Stomach (tissue), 8 donors: ENCODE measurements at regions not wholly inside any gene's neighbourhood (a gene's known extent, or its start where the extent isn't known, plus 50 kb on each side); places are given as distances from the start of the nearest gene placed in this dataset.

ENCODE experiments used
- DNase-seq, 2 donors: peaks; one replicate each; pipeline versions ENCODE4 v3.0.0 to v3.0.0-alpha.2; 2013 to 2019
- H3K27ac ChIP-seq, 5 donors: fragments of 200-600 bp in 4 of 5; sonication (generic) in 4 of 5; one replicate each; pipeline ENCODE4 v1.5.1; 2013 to 2019; ENCODE audit warnings: mild to moderate bottlenecking in 1 of 5, moderate library complexity in 1 of 5
- H3K27me3 ChIP-seq, 3 donors: fragments of 200-600 bp; sonication (generic); one replicate each; pipeline ENCODE4 v1.5.1; 2017 to 2019; ENCODE audit warnings: mixed run types in 1 of 3
- H3K36me3 ChIP-seq, 4 donors: fragments of 200-600 bp; sonication (generic); 1 replicate in 3 of 4; 2 replicates in 1 of 4; pipeline ENCODE4 v1.5.1; 2016 to 2019
- H3K4me1 ChIP-seq, 4 donors: fragments of 200-600 bp; sonication (generic); one replicate each; pipeline ENCODE4 v1.5.1; 2016 to 2019
- H3K4me3 ChIP-seq, 4 donors: fragments of 200-600 bp; sonication (generic) in 3 of 4; one replicate each; pipeline ENCODE4 v1.5.1; 2016 to 2019; ENCODE audit warnings: mild to moderate bottlenecking in 1 of 4
- H3K9me3 ChIP-seq, 4 donors: fragments of 200-600 bp; sonication (generic); one replicate each; pipeline ENCODE4 v1.5.1; 2016 to 2019
- EP300 ChIP-seq: sonication (generic); formaldehyde crosslinking; IDR thresholded peaks from one replicate; pipeline ENCODE4 v1.6.1; 2017; ENCODE audit warnings: antibody characterized with exemption
- POLR2A ChIP-seq, 4 donors: fragments of 450-650 bp; IDR thresholded peaks; one replicate each; pipeline ENCODE4 v1.6.1; 2016; ENCODE audit warnings: antibody characterized with exemption in 4 of 4, control low read depth in 2 of 4, mild to moderate bottlenecking in 1 of 4, moderate library complexity in 1 of 4
- POLR2AphosphoS5 ChIP-seq, 3 donors: sonication (generic); formaldehyde crosslinking; IDR thresholded peaks; one replicate each; pipeline ENCODE4 v1.6.1; 2016; ENCODE audit warnings: antibody characterized with exemption in 3 of 3
- WGBS, 5 donors: extraction: QIAGEN DNeasy Blood & Tissue Kit in 3 of 5; methylation state at CpG; one replicate each; pipeline versions ENCODE4 v1.1.5 to v1.1.7; 2013 to 2018; 5-methylcytosine and 5-hydroxymethylcytosine counted together
- intact Hi-C: fragments of 100-400 bp; cut with DNase I; formaldehyde crosslinking; loops from one replicate; pipeline ENCODE4 v1.15.1; 2023; ENCODE audit warnings: low total_unique reads
- TF ChIP-seq, protein P1 (sequence below), 7 experiments: fragments of 450-650 bp in 4 of 7; fragments of 200-600 bp in 3 of 7; sonication (generic) in 3 of 7; IDR thresholded peaks; one replicate each; pipeline ENCODE4 v1.5.1; 2016 to 2019; ENCODE audit warnings: antibody characterized with exemption in 7 of 7, control low read depth in 2 of 7, mild to moderate bottlenecking in 1 of 7
- donor health status: healthy with polysubstance abuse.
- donor health status: Bipolar disorder and iron deficiency.
- donor health status: healthy.

DNA sequence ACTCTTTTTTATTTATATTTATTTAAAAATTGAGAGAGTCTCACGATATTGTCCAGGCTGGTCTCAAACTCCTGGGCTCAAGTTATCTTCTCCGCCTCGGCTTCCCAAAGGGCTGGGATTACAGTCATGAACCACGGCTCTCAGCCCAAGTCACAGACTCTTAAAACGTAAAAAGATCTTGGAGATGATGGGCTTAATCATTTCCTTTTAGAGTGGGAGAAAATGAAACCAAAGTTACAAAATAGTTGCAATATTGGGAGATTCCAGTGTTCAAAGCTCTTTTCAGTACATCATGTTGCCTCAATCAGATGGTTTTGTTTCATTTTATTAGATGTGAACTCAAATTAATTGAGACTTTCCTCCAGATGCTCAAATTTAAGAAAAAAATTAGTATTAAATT, 151.4 kb upstream of the XPO1 start:
- 74 to 81% (median 79%) methylated on average over 5 of the region's 5 CpGs for whole genome bisulfite sequencing, 5 donors
- H3K36me3 ChIP-seq: no peaks in the 10 kb centered on the region
- no peak overlapping the region for H3K4me3 ChIP-seq
- intact Hi-C loops: no loop called here
- DNase-seq: no peak
- TF ChIP-seq POLR2AphosphoS5 (IDR thresholded peaks at IDR 0.05): no peak
- TF ChIP-seq POLR2A (IDR thresholded peaks at IDR 0.05): no peak
- TF ChIP-seq EP300: no peak
- TF ChIP-seq, protein P1, sequence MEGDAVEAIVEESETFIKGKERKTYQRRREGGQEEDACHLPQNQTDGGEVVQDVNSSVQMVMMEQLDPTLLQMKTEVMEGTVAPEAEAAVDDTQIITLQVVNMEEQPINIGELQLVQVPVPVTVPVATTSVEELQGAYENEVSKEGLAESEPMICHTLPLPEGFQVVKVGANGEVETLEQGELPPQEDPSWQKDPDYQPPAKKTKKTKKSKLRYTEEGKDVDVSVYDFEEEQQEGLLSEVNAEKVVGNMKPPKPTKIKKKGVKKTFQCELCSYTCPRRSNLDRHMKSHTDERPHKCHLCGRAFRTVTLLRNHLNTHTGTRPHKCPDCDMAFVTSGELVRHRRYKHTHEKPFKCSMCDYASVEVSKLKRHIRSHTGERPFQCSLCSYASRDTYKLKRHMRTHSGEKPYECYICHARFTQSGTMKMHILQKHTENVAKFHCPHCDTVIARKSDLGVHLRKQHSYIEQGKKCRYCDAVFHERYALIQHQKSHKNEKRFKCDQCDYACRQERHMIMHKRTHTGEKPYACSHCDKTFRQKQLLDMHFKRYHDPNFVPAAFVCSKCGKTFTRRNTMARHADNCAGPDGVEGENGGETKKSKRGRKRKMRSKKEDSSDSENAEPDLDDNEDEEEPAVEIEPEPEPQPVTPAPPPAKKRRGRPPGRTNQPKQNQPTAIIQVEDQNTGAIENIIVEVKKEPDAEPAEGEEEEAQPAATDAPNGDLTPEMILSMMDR (IDR thresholded peaks at IDR 0.05): no peak
- no peaks in the 10 kb centered on the region for H3K27me3 ChIP-seq
- H3K9me3 ChIP-seq: no peaks in the 10 kb centered on the region
- H3K4me1 ChIP-seq: peaks cover 6 to 9% (median 7%) of the 10 kb centered on the region in 4 donors
- H3K27ac ChIP-seq: peak overlapping the region in 1 of 5 donors; percentile 45

DNA sequence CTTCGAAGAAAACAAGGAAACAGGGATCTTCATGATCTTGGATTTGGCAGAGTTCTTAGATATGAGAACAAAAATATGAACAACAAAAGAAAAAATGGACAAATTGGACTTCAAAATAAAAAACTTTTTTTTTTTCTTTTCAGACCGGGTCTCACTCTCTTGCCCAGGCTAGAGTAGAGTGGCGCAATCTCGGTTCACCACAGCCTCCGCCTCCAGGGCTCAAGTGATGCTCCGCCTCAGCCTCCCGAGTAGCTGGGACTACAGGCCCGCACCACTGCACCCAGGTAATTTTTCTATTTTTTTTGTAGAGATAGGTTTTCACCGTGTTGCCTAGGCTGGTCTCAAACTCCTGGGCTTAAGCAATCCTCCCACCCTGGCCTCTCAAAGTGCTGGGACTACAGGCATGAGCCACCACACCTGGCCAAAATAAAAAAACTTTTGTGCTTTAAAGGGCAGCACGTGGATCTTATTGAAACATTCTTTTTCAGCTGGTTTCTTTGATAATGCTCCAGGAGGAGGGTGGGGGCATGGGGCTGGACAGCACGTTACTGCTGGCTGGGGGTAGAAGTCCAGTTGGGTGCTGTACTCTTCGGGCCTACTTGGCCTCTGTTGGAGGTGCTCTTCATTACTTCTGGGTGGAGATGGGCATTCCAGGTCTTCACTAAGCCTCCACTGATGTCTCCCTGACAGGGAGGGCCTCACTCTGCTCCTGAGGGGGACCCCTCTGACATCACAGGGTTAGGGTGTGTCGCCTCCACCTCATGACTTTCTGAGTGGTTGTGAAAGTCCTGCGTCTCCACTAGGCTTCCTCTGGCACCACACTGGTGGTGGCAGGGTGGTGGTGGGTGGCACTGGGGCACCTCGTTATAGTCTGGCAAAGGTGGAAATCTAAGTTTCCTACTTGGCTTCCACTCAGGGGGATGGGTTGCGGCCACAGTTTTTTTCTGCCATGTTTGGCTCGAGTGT, 150.5 kb upstream of the XPO1 start:
- DNase-seq: no peak
- 90 to 91% (median 91%) methylated on average over 17 of the region's 17 CpGs for WGBS, 5 donors
- H3K27me3 ChIP-seq: no peaks in the 10 kb centered on the region
- intact Hi-C loops: no loop called here
- H3K9me3 ChIP-seq: no peaks in the 10 kb centered on the region
- H3K27ac ChIP-seq: no peak overlapping the region
- no peaks in the 10 kb centered on the region for H3K36me3 ChIP-seq
- peaks cover 0 to 1% (median 0%) of the 10 kb centered on the region in 4 donors for H3K4me1 ChIP-seq
- no peak overlapping the region for H3K4me3 ChIP-seq
- TF ChIP-seq, protein P1 (IDR thresholded peaks at IDR 0.05): no peak
- no peak for TF ChIP-seq EP300
- no peak for TF ChIP-seq POLR2AphosphoS5 (IDR thresholded peaks at IDR 0.05)
- TF ChIP-seq POLR2A (IDR thresholded peaks at IDR 0.05): no peak

DNA sequence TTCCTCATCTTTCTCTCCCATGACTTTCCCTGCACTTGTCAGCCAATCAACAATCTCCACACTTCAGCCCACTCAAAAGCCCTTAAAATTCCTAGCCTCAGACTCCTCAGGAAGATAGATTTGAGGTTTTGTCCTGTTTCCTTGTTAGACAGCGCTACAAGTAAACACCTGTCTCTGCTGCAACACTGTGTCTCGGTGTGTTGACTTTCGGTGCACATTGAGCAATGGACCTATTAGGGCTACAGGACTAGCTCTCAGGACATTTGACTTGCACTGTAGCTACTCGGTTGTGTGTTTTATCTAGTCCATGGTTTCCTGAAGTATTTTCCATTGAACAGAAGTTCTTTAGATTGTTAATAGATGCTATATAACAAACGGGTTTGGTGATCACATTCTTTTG, 140.9 kb upstream of the XPO1 start:
- TF ChIP-seq EP300: no peak
- TF ChIP-seq, protein P1 (IDR thresholded peaks at IDR 0.05): no peak
- TF ChIP-seq POLR2A (IDR thresholded peaks at IDR 0.05): no peak
- TF ChIP-seq POLR2AphosphoS5 (IDR thresholded peaks at IDR 0.05): no peak
- no peak for DNase-seq
- no peak overlapping the region for H3K27ac ChIP-seq
- no peaks in the 10 kb centered on the region for H3K27me3 ChIP-seq
- H3K4me1 ChIP-seq: no peaks in the 10 kb centered on the region
- WGBS, 5 donors: 85 to 90% (median 88%) methylated on average over 5 of the region's 5 CpGs
- H3K4me3 ChIP-seq: no peak overlapping the region
- H3K36me3 ChIP-seq: no peaks in the 10 kb centered on the region
- peaks cover 2 to 16% (median 10%) of the 10 kb centered on the region in 4 donors for H3K9me3 ChIP-seq
- intact Hi-C loops: no loop called here

DNA sequence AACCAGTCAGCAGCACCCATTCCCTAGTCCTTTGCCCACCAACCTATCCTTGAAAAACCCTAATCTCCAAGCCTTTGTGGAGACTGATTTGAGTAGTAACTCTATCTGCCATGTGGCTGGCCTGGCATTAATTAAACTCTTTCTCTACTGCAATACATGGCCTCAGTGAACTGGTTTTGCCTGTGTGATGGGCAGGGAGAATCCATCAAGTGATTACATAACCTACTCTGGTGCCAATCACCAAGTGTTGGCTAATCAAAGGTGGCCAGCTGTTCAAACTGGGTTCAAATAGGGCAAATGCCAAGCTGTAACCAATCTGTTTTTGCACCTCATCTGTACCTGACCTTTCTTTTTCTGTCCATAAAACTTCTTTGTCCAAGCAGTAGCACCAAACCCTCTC, 139.8 kb upstream of the XPO1 start:
- intact Hi-C loops: no loop called here
- Histone ChIP-seq H3K4me1 (no peaks in the 10 kb centered on the region), H3K9me3 (peaks cover 2 to 16% (median 10%) of the 10 kb centered on the region in 4 donors), H3K27ac (no peak overlapping the region), H3K4me3 (no peak overlapping the region), H3K36me3 (no peaks in the 10 kb centered on the region), H3K27me3 (no peaks in the 10 kb centered on the region)
- no peak for DNase-seq
- TF ChIP-seq EP300 (no peak), POLR2AphosphoS5 (IDR thresholded peaks at IDR 0.05) (no peak)

DNA sequence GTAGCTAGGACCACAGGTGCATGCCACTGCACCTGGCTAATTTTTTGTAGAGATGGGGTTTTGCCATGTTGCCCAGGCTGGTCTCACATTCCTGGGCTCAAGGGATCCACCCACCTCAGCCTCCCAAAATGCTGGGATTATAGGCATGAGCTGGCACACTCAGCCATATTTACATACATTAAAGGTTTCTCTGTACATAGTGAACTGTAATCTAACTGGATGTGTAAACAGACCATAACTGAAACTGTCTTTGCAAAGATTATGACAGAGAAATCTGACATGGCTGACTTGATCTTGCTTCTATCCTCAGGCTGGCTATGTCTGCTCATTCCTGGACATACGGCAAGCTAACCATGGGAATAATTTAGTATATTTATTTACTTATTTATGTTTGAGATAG, 139.2 kb upstream of the XPO1 start:
- intact Hi-C loops: no loop called here
- peaks cover 2 to 16% (median 10%) of the 10 kb centered on the region in 4 donors for H3K9me3 ChIP-seq
- H3K4me1 ChIP-seq: peaks cover 0 to 5% (median 1%) of the 10 kb centered on the region in 4 donors
- H3K4me3 ChIP-seq: no peak overlapping the region
- H3K27me3 ChIP-seq: no peaks in the 10 kb centered on the region
- H3K27ac ChIP-seq: no peak overlapping the region
- 92 to 100% (median 97%) methylated on average over 1 of the region's 1 CpG for WGBS, 5 donors
- TF ChIP-seq, protein P1 (IDR thresholded peaks at IDR 0.05): no peak
- TF ChIP-seq POLR2AphosphoS5 (IDR thresholded peaks at IDR 0.05) (peak in 1 of 3 donors; percentile 10), EP300 (no peak), POLR2A (IDR thresholded peaks at IDR 0.05) (no peak)
- DNase-seq: no peak
- H3K36me3 ChIP-seq: no peaks in the 10 kb centered on the region
